ENCODE measurements at regions not wholly inside any gene's neighbourhood (a gene's known extent, or its start where the extent isn't known, plus 50 kb on each side); places are given as distances from the start of the nearest gene placed in this dataset.
A peak's percentile ranks its signal among the peaks of the same experiment; 100 is the strongest.

GRCh38 chr15:62741106-62741505 is 301.4 kb upstream of the TPM1 start:
- Histone ChIP-seq H3K9me3 (no peaks in the 10 kb centered on the region), H3K27ac (no peak overlapping the region), H3K36me3 (replicated peaks in 1 of 2; ENCODE audit: insufficient read depth in 1 of 2, low read depth in 2 of 2) (no peaks in the 10 kb centered on the region), H3K4me1 (no peaks in the 10 kb centered on the region), H3K4me3 (no peak overlapping the region), H3K27me3 (no peaks in the 10 kb centered on the region)
- intact Hi-C loops (cut with DNase I) = no loop called here
- 81 to 92% methylated on average over 2 of the region's 2 CpGs for WGBS, 2 donors
- no peak for DNase-seq
- no peak for ATAC-seq
- TF ChIP-seq CTCF (IDR thresholded peaks at IDR 0.05) = no peak
- no peak for TF ChIP-seq POLR2A (IDR thresholded peaks at IDR 0.05)

GRCh38 chr15:62742409-62743171 is 300.0 kb upstream of the TPM1 start:
- Histone ChIP-seq H3K27me3 (no peaks in the 10 kb centered on the region), H3K9me3 (no peaks in the 10 kb centered on the region), H3K4me1 (no peaks in the 10 kb centered on the region), H3K36me3 (replicated peaks in 1 of 2; ENCODE audit: insufficient read depth in 1 of 2, low read depth in 2 of 2) (no peaks in the 10 kb centered on the region), H3K27ac (peak overlapping the region in 1 of 4 donors; percentile 21), H3K4me3 (no peak overlapping the region)
- ATAC-seq = peak; percentile 81
- DNase-seq = peak; percentile 54 to 65 (median 59)
- TF ChIP-seq POLR2A (IDR thresholded peaks at IDR 0.05) (no peak), CTCF (IDR thresholded peaks at IDR 0.05) (peak; percentile 52 to 86 (median 68))
- intact Hi-C loops (cut with DNase I) = no loop called here
- 28 to 30% methylated on average over 8 of the region's 8 CpGs for WGBS, 2 donors

DNA sequence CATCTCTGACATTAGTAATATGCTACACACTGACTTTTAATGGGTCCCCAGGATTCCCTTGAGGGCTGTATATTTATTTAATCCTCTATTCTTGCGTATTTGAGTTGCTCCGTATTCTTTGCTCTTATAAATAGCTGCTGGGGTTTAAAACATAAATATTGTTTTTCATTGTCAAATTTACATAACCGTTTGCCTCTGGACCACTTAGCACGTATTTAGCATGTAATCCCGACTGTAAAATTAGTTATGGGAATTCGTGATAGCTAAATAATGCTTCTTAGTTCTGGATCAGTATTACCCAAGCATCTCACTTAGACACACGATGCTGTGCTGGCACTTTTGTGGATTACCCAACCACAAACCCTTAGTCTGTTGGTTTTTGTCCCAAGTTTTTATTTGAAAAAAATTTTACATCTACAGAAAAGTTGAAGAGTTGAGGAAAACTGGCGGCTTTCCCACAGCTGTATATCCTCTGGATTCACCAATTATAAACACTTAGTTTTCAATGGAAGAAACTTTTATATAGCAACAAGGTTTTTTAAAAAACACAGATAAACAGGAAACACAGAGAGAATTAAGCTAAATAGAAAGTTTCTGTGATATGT is 296.8 kb upstream of the TPM1 start:
- H3K27ac ChIP-seq = no peak overlapping the region
- H3K36me3 ChIP-seq (replicated peaks in 1 of 2; ENCODE audit: insufficient read depth in 1 of 2, low read depth in 2 of 2) = no peaks in the 10 kb centered on the region
- no peaks in the 10 kb centered on the region for H3K9me3 ChIP-seq
- intact Hi-C loops (cut with DNase I) = no loop called here
- no peaks in the 10 kb centered on the region for H3K4me1 ChIP-seq
- ATAC-seq = no peak
- H3K27me3 ChIP-seq = no peaks in the 10 kb centered on the region
- TF ChIP-seq CTCF (IDR thresholded peaks at IDR 0.05) (no peak), POLR2A (IDR thresholded peaks at IDR 0.05) (no peak)
- DNase-seq = no peak
- H3K4me3 ChIP-seq = no peak overlapping the region
- WGBS, 2 donors = 88% methylated on average over 8 of the region's 8 CpGs

- H3K9me3 ChIP-seq = no peaks in the 10 kb centered on the region
- no peak overlapping the region for H3K27ac ChIP-seq
- H3K4me1 ChIP-seq = no peaks in the 10 kb centered on the region
- intact Hi-C loops (cut with DNase I) = no loop called here
- H3K4me3 ChIP-seq = no peak overlapping the region
- TF ChIP-seq POLR2A (IDR thresholded peaks at IDR 0.05) (no peak), CTCF (IDR thresholded peaks at IDR 0.05) (no peak)
- ATAC-seq (no peak), DNase-seq (no peak)
- H3K36me3 ChIP-seq (replicated peaks in 1 of 2; ENCODE audit: insufficient read depth in 1 of 2, low read depth in 2 of 2) = no peaks in the 10 kb centered on the region
- H3K27me3 ChIP-seq = no peaks in the 10 kb centered on the region
- 88 to 90% methylated on average over 5 of the region's 5 CpGs for WGBS, 2 donors
Measured at GRCh38 chr15:62748196-62748595, 294.4 kb upstream of the TPM1 start.

Data from body of pancreas (tissue), 4 donors.